Testis (tissue), 2 donors: ENCODE measurements at regions not wholly inside any gene's neighbourhood (a gene's known extent, or its start where the extent isn't known, plus 50 kb on each side); places are given as distances from the start of the nearest gene placed in this dataset.

Source experiments
- POLR2A ChIP-seq: fragments of 450-650 bp; IDR thresholded peaks from one replicate; pipeline ENCODE4 v1.6.1; 2017; ENCODE audit warnings: antibody characterized with exemption, mild to moderate bottlenecking, moderate library complexity
- TF ChIP-seq, protein P1 (sequence below), 3 experiments: fragments of 450-650 bp in 2 of 3; fragments of 200-600 bp in 1 of 3; sonication (generic) in 1 of 3; IDR thresholded peaks; one replicate each; pipeline ENCODE4 v1.5.1; 2016 to 2019; ENCODE audit warnings: antibody characterized with exemption in 3 of 3, mild to moderate bottlenecking in 2 of 3, moderate library complexity in 1 of 3

DNA sequence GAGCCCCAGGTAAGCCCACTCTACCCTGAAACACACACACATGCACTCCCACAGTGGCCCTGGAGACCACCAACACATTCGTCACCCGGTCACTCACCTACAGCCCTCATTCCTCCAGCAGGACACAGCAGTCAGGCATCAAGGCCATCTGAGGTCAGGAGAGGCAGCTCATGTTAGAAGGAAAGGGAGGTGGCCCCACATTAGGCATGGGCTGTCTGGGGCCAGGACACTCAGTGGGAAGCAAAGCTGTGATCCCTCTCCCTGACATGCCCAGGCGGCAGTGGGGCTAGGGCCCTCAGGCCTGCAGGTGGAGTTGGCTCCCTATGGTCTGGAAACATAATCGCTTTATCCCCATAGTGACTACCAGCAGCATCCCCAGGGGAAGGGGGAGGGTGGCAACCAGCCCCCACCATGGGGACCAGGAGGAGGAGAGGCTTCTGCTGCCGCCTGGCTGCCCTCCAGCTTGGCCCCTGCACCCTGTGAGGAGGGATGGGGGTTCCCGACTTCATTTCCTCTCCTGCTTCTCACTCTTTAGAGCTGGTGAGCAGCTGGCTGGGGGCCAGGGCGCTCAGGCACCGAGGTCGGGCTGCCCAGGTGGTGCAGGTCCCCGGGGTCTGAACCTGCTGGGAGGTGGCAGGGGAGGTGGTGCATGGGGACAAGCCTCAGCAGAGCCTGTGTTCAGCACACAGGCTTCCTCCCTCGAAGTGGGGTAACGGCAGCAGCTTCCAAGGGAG lies 76.6 kb upstream of the CST7 start:
- TF ChIP-seq, protein P1, sequence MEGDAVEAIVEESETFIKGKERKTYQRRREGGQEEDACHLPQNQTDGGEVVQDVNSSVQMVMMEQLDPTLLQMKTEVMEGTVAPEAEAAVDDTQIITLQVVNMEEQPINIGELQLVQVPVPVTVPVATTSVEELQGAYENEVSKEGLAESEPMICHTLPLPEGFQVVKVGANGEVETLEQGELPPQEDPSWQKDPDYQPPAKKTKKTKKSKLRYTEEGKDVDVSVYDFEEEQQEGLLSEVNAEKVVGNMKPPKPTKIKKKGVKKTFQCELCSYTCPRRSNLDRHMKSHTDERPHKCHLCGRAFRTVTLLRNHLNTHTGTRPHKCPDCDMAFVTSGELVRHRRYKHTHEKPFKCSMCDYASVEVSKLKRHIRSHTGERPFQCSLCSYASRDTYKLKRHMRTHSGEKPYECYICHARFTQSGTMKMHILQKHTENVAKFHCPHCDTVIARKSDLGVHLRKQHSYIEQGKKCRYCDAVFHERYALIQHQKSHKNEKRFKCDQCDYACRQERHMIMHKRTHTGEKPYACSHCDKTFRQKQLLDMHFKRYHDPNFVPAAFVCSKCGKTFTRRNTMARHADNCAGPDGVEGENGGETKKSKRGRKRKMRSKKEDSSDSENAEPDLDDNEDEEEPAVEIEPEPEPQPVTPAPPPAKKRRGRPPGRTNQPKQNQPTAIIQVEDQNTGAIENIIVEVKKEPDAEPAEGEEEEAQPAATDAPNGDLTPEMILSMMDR (IDR thresholded peaks at IDR 0.05) = no peak
- TF ChIP-seq POLR2A = no peak
